Renal cortical epithelial cell (primary cell): ENCODE measurements at regions not wholly inside any gene's neighbourhood (a gene's known extent, or its start where the extent isn't known, plus 50 kb on each side); places are given as distances from the start of the nearest gene placed in this dataset.
"Not testable (repeated sequence)": the region's sequence is repeated elsewhere in the genome, so short reads cannot be mapped to it uniquely, and the experiment has no call there.

Experiments used
- DNase-seq: peaks from one replicate; pipeline ENCODE4 v3.0.0-alpha.2; 2011; ENCODE audit warnings: low read depth

DNA sequence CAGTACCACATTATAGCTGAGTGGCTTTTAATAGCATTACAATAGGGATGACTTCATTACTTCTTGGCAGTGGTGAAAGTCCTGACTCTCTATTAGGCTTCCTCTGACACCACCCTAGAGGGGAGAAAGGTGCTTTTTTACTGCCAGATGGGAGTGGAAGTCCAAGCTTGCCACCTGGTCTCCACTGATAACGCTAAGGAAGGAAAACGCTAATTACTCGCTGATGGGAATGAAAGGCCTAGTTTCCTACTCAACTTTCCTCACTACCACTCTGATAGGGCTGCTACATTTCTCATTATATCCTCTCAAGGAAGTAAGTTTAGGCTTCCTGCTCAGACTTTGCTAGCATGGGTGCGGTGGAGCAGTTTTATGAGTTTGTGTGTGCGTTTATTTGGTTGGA lies 62.3 kb upstream of the PAGE3 start:
- DNase-seq, result no peak

DNA sequence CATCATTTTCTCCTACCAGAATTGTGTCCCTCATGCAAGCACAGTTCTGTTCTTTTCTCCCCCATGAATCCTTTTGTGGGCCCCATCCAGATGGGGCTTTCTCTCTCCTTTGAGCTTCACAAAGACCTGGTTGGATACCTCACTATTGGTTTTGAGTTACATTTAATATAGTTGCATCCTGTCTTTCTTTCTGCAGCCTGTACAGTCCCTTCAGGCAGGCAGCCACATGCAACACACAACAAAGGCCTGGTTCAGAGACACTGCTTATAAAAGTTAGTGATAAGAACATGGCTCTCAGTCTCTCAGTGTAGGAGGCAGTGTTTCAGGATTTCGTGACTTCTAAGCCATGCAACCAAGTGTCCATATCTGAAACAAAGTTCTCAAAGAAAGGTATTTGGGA lies 70.6 kb upstream of the PAGE3 start:
- DNase-seq, result no peak

DNA sequence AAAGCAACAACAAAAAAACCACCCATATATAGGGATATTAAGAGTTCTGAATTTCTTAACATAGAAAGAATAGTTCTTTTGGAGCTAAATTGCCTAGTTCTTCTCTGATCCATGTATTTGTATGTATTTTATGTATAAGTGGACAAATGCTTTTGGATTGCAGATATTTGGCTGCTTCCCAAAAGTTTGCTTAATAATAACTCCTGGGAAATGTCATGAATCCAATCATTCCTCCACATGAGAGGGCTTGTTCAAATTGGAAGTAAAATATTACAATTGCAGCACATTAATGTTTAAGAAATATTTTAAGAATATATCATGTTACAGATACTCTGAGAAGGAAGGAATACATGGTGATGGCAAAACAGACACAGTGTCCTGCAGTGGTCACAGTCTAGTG lies 71.5 kb upstream of the PAGE3 start:
- no peak for DNase-seq

DNA sequence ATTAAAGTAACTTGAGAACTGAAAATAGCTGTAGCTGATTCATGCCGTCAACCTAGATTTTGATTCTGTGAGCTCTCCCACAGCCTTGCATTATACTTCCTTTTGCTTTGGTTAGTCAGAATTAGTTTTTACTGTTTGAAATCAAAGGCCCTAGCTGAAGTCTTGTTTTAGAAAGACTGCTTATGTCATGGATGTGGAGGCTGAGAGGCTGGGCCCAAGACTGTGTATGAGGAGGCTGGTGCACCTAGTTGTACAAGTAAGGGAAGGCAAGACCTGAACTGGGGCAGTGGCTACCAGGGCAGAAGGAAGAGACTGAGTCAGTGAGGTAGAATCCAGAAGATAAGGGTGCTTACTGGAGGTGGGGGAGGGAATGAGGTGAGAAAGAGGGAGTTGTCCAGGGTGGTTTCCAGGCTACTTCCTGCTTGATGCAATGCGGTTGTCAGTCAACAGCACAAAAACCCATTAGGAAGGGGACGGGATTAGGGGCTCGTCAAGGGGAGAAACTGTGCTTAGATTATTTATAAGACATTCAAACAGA lies 76.2 kb upstream of the PAGE3 start:
- no peak for DNase-seq

DNA sequence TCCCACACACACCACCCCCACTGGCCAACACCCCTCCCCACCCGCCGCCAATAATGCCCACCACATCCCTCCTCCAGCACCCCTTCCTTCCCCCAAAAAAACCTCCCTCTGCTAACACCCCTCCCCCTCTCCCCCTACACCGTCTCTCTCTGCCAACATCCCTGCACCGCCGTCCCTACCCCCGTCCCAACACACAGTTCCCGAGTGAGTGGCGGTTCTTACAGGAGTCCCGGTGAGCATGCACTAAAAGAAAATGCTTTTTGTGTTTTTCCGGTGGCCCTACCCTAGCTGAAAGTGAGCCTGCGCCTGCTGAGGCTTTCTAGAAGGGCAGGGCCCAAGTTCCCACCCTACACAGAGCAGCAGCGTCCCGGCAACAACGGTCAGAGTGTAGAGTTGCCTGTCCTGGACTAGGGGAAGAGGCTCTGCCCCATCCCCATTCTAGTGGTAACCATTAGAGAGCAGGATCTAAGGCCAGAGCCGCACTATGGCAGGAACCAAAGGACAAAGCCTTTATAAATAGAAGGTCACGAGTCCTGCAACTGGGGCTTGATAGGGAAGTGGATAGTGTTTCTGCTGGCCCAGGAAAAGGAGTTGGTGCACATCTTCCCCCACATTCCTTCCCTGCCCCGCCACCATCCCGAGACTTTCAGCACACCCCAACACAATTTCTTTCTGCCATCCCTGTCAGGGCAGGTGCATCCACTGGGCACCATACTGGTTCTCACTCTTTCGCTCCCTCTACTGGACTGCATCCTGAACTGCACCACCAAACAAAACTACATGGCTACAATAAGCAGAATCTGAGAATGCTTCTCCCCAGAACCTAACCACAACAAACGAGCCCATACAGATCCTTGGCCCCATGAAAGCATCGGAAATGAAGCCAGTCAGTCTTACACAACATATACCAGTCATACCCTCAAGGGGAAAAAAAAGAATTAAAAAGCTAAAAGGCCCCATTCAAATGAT lies 78.1 kb upstream of the PAGE3 start:
- peak; percentile 4 for DNase-seq

DNA sequence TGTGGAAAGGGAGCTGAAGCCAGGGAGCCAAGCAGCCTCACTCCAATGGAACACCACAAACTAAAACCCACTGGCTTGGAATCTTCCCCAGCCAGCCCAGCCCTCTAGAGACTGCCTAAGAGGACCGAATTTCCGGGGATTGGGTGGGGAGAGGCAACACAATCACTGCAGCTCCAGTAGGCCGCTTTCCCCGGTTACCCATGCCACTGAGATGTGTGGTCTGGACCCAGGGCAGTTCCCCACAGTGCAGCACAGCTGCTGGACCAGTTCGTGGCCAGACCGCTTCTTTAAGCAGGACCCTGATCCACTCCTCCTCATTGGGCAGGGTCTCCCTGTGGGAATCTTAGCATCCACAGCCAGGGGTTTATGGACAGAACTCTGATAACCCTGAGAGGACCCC lies 91.9 kb upstream of the PAGE3 start:
- DNase-seq, result no peak

DNA sequence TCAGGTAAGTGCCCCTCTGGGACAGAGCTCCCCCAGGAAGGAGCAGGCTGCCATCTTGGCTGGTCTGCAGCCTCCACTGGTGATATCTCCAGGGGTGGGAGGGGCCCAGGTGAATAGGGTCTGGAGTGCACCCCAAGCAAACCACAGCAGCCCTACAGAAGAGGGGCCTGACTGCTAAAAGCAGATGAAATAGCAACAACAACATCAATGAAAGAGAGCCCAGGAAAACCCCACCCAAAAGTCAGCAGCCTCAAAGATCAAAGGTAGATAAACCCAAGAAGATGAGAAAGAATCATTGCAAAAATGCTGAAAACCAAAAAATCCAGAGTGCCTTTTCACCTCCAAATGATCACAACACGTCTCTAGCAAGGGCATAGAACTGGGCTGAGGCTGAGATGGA lies 92.5 kb upstream of the PAGE3 start:
- DNase-seq, result no peak

DNA sequence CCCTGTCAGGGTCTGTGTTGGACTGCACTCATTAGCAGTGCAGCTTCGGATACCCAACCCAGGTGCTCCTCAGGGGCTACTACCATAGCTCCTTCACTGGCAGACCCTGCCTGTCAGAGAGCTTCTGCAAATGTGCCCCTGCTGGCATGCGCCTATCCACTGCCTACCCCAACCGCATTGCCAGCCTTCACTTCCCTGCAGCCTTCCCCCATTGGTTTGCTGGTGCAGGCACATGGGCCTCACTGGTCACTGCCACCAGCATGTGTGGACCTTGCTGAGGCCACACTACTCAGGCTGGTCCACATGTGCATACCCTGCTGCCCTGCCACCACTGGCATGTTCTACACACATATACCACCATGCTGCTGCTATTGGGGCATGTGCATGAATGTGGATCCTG lies 72.5 kb upstream of the MAGEH1 start:
- DNase-seq, result no peak

DNA sequence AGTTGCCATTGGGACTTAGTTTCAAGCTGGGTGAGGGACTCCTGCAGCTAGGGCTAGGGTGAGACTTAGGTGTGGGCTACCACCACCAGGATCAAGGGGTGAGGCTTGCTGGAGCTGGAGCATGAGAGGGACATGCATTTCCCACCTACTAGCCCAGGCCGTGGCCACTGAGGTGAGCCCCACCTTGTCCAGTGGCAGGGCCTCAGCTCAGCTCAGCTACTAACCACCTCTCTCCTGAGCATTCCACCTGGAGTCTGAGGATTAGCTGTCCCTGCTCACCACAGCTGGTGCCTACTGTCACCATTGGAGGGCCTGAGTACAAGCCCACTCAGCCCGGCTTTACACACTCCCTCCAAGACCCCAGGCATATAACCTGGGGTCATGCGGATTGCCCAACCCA lies 62.6 kb upstream of the MAGEH1 start:
- no peak for DNase-seq

DNA sequence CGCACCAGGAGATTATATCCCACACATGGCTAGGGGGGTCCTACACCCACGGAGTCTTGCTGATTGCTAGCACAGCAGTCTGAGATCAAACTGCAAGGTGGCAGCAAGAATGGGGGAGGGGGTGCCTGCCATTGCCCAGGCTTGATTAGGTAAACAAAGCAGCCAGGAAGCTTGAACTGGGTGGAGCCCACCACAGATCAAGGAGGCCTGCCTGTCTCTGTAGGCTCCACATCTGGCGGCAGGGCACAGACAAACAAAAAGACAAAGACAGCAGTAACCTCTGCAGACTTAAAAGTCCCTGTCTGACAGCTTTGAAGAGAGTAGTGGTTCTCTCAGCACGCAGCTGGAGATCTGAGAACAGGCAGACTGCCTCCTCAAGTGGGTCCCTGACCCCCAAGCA lies 55.1 kb upstream of the MAGEH1 start:
- DNase-seq, result not testable (repeated sequence)
